Mesendoderm (in vitro differentiated cells): ENCODE measurements at regions not wholly inside any gene's neighbourhood (a gene's known extent, or its start where the extent isn't known, plus 50 kb on each side); places are given as distances from the start of the nearest gene placed in this dataset. TPM values are rescaled to one million over a fixed set of nuclear protein-coding genes. Genes with fewer than 3 reads are reported as not detected.

Experiments
- small RNA-seq: library from polyadenylated mRNA; stranded (forward); fragments of <200 nt; extraction: miRNeasy Mini kit (QIAGEN cat#:217004); gene quantifications from one replicate; pipeline ENCODE3, GENCODE V24; 2013; ENCODE audit not compliant: insufficient read depth

Small RNAs in the stretch of these regions (small RNA-seq; reads per million reads assigned to genes)
- gene RPS21P8 = not detected
